H1 (cell line): ENCODE measurements at regions not wholly inside any gene's neighbourhood (a gene's known extent, or its start where the extent isn't known, plus 50 kb on each side); places are given as distances from the start of the nearest gene placed in this dataset.

Source experiments
- CTCF ChIA-PET: fragments of 300-600 bp; sonication (Branson Sonifier 250); formaldehyde crosslinking; loops from one replicate; lab custom pipeline; 2021; ENCODE audit not compliant: partially characterized antibody; lab: Charles Lee
- POLR2A ChIA-PET: fragments of 300-600 bp; sonication (Branson Sonifier 250); formaldehyde crosslinking; loops from one replicate; lab custom pipeline; 2021; ENCODE audit warnings: inconsistent platforms; ENCODE audit not compliant: partially characterized antibody; lab: Charles Lee
- DNase-seq, 2 experiments: peaks; one replicate each; pipeline versions ENCODE4 v3.0.0 to v3.0.0-alpha.2; 2010 to 2022; ENCODE audit warnings: low spot score in 2 of 2, low read depth in 1 of 2, mixed read lengths in 1 of 2
- FAIRE-seq: peaks from 2 replicates; lab custom pipeline; 2011; peaks lifted over from hg19 to GRCh38; lab: Jason Lieb, UNC
- H2AFZ ChIP-seq: 2 replicates; pipeline ENCODE4 v1.8.1; 2012; ENCODE audit warnings: low read length, inconsistent platforms
- H2AK5ac ChIP-seq: 2 replicates; pipeline ENCODE4 v1.6.1; 2013; ENCODE audit warnings: low read depth, low read length
- H2BK120ac ChIP-seq: replicated peaks from 2 replicates; pipeline ENCODE3; 2013; ENCODE audit warnings: low read depth, low read length, inconsistent platforms
- H2BK12ac ChIP-seq: 2 replicates; pipeline ENCODE4 v1.6.1; 2013; ENCODE audit warnings: low read depth, low read length
- H2BK15ac ChIP-seq: 2 replicates; pipeline ENCODE4 v1.6.1; 2013; ENCODE audit warnings: low read length
- H2BK20ac ChIP-seq: 2 replicates; pipeline ENCODE4 v1.6.1; 2013; ENCODE audit warnings: low read length
- H2BK5ac ChIP-seq: 2 replicates; pipeline ENCODE4 v1.6.1; 2013; ENCODE audit warnings: low read depth, low read length
- H3K14ac ChIP-seq: 2 replicates; pipeline ENCODE4 v1.6.1; 2013; ENCODE audit warnings: inconsistent platforms; ENCODE audit not compliant: insufficient read length
- H3K18ac ChIP-seq: 2 replicates; pipeline ENCODE4 v1.6.1; 2013; ENCODE audit warnings: low read length; ENCODE audit errors: extremely low read depth
- H3K23ac ChIP-seq: 2 replicates; pipeline ENCODE4 v1.6.1; 2013; ENCODE audit warnings: inconsistent platforms; ENCODE audit not compliant: insufficient read length
- H3K23me2 ChIP-seq: 2 replicates; pipeline ENCODE4 v1.6.1; 2013; ENCODE audit warnings: low read depth, low read length
- H3K27ac ChIP-seq: 2 replicates; pipeline ENCODE4 v1.6.1; 2011; ENCODE audit warnings: low read depth, low read length, inconsistent platforms
- H3K27me3 ChIP-seq, 4 experiments: replicated peaks in 1 of 4; 1 replicate in 1 of 4; 2 replicates in 3 of 4; pipeline versions ENCODE4 v1.6.1 to v1.8.1; 2011 to 2013; ENCODE audit warnings: low read length in 3 of 4, mild to moderate bottlenecking in 3 of 4, inconsistent platforms in 2 of 4, mixed read lengths in 2 of 4, moderate library complexity in 1 of 4; ENCODE audit not compliant: control insufficient read depth in 3 of 4, insufficient read depth in 3 of 4; ENCODE audit errors: extremely low read depth in 1 of 4
- H3K36me3 ChIP-seq, 4 experiments: 2 replicates each; pipeline versions ENCODE4 v1.6.1 to v1.8.1; 2011 to 2013; ENCODE audit warnings: mild to moderate bottlenecking in 4 of 4, low read length in 3 of 4, moderate library complexity in 2 of 4, control low read depth in 1 of 4, inconsistent platforms in 1 of 4; ENCODE audit not compliant: insufficient read depth in 4 of 4, control insufficient read depth in 2 of 4
- H3K4ac ChIP-seq: replicated peaks from 2 replicates; pipeline ENCODE3; 2013; ENCODE audit warnings: low read length, low read depth, mixed read lengths, inconsistent platforms; ENCODE audit not compliant: insufficient read length
- H3K4me1 ChIP-seq, 4 experiments: replicated peaks in 1 of 4; 1 replicate in 1 of 4; 2 replicates in 3 of 4; pipeline versions ENCODE4 v1.6.1 to v1.8.1; 2011 to 2013; ENCODE audit warnings: low read length in 3 of 4, inconsistent platforms in 2 of 4, mixed read lengths in 1 of 4; ENCODE audit not compliant: insufficient read depth in 4 of 4, control insufficient read depth in 3 of 4
- H3K4me2 ChIP-seq, 2 experiments: 2 replicates each; pipeline versions ENCODE4 v1.6.1 to v1.8.1; 2011 to 2013; ENCODE audit warnings: low read depth in 2 of 2, low read length in 2 of 2, control low read depth in 1 of 2, inconsistent platforms in 1 of 2, mild to moderate bottlenecking in 1 of 2; ENCODE audit not compliant: insufficient read depth in 1 of 2
- H3K4me3 ChIP-seq, 4 experiments: fragments of 200-600, 300-600 bp in 1 of 4; sonication (generic), shearing (Covaris generic), sonication (Bioruptor Twin) in 1 of 4; 2 replicates each; pipeline versions ENCODE4 v1.5.1 to v1.8.1; 2011 to 2016; ENCODE audit warnings: low read length in 4 of 4, low read depth in 3 of 4, control low read depth in 2 of 4, inconsistent platforms in 2 of 4, mild to moderate bottlenecking in 2 of 4, mixed read lengths in 1 of 4, moderate library complexity in 1 of 4; ENCODE audit not compliant: insufficient read depth in 2 of 4; ENCODE audit errors: extremely low read depth in 1 of 4
- H3K56ac ChIP-seq: replicated peaks from 2 replicates; pipeline ENCODE3; 2013; ENCODE audit warnings: low read depth, mild to moderate bottlenecking, mixed read lengths, low read length, inconsistent platforms; ENCODE audit not compliant: insufficient read length
- H3K79me1 ChIP-seq: 2 replicates; pipeline ENCODE4 v1.6.1; 2013; ENCODE audit warnings: low read depth, low read length, control low read depth
- H3K79me2 ChIP-seq, 2 experiments: 2 replicates each; pipeline versions ENCODE4 v1.6.1 to v1.8.1; 2012 to 2013; ENCODE audit warnings: low read length in 2 of 2, mild to moderate bottlenecking in 2 of 2, inconsistent platforms in 1 of 2; ENCODE audit not compliant: insufficient read depth in 2 of 2, control insufficient read depth in 1 of 2
- H3K9ac ChIP-seq, 4 experiments: replicated peaks in 1 of 4; 1 replicate in 1 of 4; 2 replicates in 3 of 4; pipeline versions ENCODE4 v1.6.1 to v1.8.1; 2011 to 2013; ENCODE audit warnings: low read depth in 3 of 4, low read length in 3 of 4, control low read depth in 2 of 4, mild to moderate bottlenecking in 2 of 4, moderate library complexity in 2 of 4, inconsistent platforms in 1 of 4; ENCODE audit errors: extremely low read depth in 1 of 4
- H3K9me3 ChIP-seq, 2 experiments: 2 replicates each; pipeline versions ENCODE4 v1.6.1 to v1.8.1; 2012 to 2013; ENCODE audit warnings: mild to moderate bottlenecking in 2 of 2, moderate library complexity in 2 of 2, control low read depth in 1 of 2, inconsistent platforms in 1 of 2, low read depth in 1 of 2, low read length in 1 of 2, mixed read lengths in 1 of 2; ENCODE audit not compliant: insufficient read depth in 2 of 2
- H4K20me1 ChIP-seq, 2 experiments: replicated peaks in 1 of 2; 2 replicates each; pipeline versions ENCODE3 to v1.8.1; 2011 to 2013; ENCODE audit warnings: inconsistent platforms in 2 of 2, low read length in 2 of 2, mild to moderate bottlenecking in 1 of 2; ENCODE audit not compliant: insufficient read depth in 2 of 2, control insufficient read depth in 1 of 2
- H4K5ac ChIP-seq: 2 replicates; pipeline ENCODE4 v1.6.1; 2013; ENCODE audit warnings: low read length, low read depth, mixed read lengths, inconsistent platforms; ENCODE audit not compliant: insufficient read length
- H4K8ac ChIP-seq: 2 replicates; pipeline ENCODE4 v1.8.0; 2013; ENCODE audit warnings: mild to moderate bottlenecking, moderate library complexity, low read length, inconsistent platforms; ENCODE audit not compliant: insufficient read depth; ENCODE audit errors: extremely low read depth
- H4K91ac ChIP-seq: replicated peaks from 2 replicates; pipeline ENCODE3; 2013; ENCODE audit warnings: low read length, mixed read lengths, inconsistent platforms; ENCODE audit not compliant: insufficient read length
- BRCA1 ChIP-seq: IDR thresholded peaks from 2 replicates; pipeline ENCODE4 v1.6.1; 2012; ENCODE audit warnings: low read depth, low read length, improper control_type of control experiment
- EGR1 ChIP-seq: IDR thresholded peaks from 2 replicates; pipeline ENCODE4 v1.6.1; 2011; ENCODE audit warnings: low read depth, low read length, borderline replicate concordance
- GABPA ChIP-seq: IDR thresholded peaks from 2 replicates; pipeline ENCODE4 v1.6.1; 2011; ENCODE audit warnings: mild to moderate bottlenecking, low read length, moderate library complexity, borderline replicate concordance; ENCODE audit not compliant: insufficient read depth
- PHF8 ChIP-seq: fragments of 200-600 bp; sonication (generic); conservative IDR thresholded peaks from 2 replicates; pipeline ENCODE4 v1.7.1; 2012; ENCODE audit warnings: low read depth, mild to moderate bottlenecking, inconsistent platforms, low read length, moderate library complexity
- POLR2AphosphoS5 ChIP-seq: IDR thresholded peaks from 2 replicates; pipeline ENCODE4 v1.6.1; 2011; ENCODE audit warnings: low read depth, low read length
- RBBP5 ChIP-seq: IDR thresholded peaks from 2 replicates; pipeline ENCODE4 v1.7.1; 2012; ENCODE audit warnings: low read depth, mild to moderate bottlenecking, inconsistent platforms, low read length, moderate library complexity, borderline replicate concordance
- SAP30 ChIP-seq: fragments of 300-600 bp; sonication (generic); IDR thresholded peaks from 2 replicates; pipeline ENCODE4 v1.7.1; 2012; ENCODE audit warnings: low read length, moderate library complexity, mild to moderate bottlenecking, inconsistent platforms; ENCODE audit not compliant: insufficient read depth, insufficient replicate concordance
- SP1 ChIP-seq: IDR thresholded peaks from 2 replicates; pipeline ENCODE4 v1.6.1; 2011; ENCODE audit warnings: low read depth, low read length
- SP2 ChIP-seq: IDR thresholded peaks from 2 replicates; pipeline ENCODE4 v1.6.1; 2012; ENCODE audit warnings: mild to moderate bottlenecking, low read length, inconsistent platforms
- SP4 ChIP-seq: IDR thresholded peaks from 2 replicates; pipeline ENCODE4 v1.6.1; 2012; ENCODE audit warnings: low read length, inconsistent platforms
- ZNF274 ChIP-seq: IDR thresholded peaks from 2 replicates; pipeline ENCODE4 v1.7.0; 2012; ENCODE audit warnings: low read length, borderline replicate concordance; ENCODE audit errors: extremely low read depth
- WGBS, 2 experiments: shearing (Covaris generic) in 1 of 2; methylation state at CpG; one replicate each; pipeline versions ENCODE4 v1.1.6 to v1.1.7; 2013 to 2015; ENCODE audit warnings: low lambda C conversion rate in 2 of 2, mixed read lengths in 2 of 2, inconsistent platforms in 1 of 2, low coverage in 1 of 2, missing lambda C conversion rate in 1 of 2; ENCODE audit not compliant: insufficient replicate concordance in 2 of 2, insufficient coverage in 1 of 2, insufficient read length in 1 of 2; ENCODE audit errors: extremely low coverage in 1 of 2, missing lambda C conversion rate in 1 of 2; 5-methylcytosine and 5-hydroxymethylcytosine counted together
- TF ChIP-seq, protein P1 (sequence below): IDR thresholded peaks from 2 replicates; pipeline ENCODE4 v1.6.1; 2011; ENCODE audit warnings: low read depth, mild to moderate bottlenecking, low read length; ENCODE audit not compliant: insufficient read depth

DNA sequence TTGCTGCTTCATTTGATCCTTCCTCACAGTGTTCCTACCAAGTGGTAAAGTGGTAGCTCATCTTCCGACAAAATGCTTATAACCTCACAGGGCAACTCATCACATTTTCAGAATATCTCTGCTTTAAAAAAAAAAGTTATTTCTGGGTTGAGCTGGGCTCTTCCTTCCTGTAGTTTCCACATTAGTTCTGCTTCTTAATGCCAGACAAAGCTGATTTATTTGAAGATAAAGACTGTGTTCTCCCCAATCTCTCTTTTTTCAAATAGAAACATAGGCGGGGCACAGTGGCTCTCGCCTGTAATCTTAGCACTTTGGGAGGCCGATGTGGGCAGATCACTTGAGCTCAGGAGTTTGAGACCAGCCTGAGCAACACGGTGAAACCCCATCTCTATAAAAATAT is 273.1 kb downstream of the ACTL7B start:
- Histone ChIP-seq H3K18ac (no peak overlapping the region), H4K5ac (no peak overlapping the region), H2BK5ac (no peak overlapping the region), H3K4me2 (no peak overlapping the region), H2BK15ac (no peak overlapping the region), H2AFZ (no peak overlapping the region), H3K9ac (no peak overlapping the region), H3K9me3 (no peaks in the 10 kb centered on the region), H3K14ac (no peak overlapping the region), H4K20me1 (no peaks in the 10 kb centered on the region), H3K23me2 (no peaks in the 10 kb centered on the region), H3K4ac (no peak overlapping the region), H3K4me1 (peaks cover 0 to 7% (median 0%) of the 10 kb centered on the region in 4 experiments; a peak in 1 of 7 replicates), H3K36me3 (no peaks in the 10 kb centered on the region), H4K91ac (no peak overlapping the region), H2AK5ac (no peak overlapping the region), H3K79me2 (no peaks in the 10 kb centered on the region), H2BK120ac (no peak overlapping the region), H3K27me3 (no peaks in the 10 kb centered on the region), H4K8ac (no peak overlapping the region), H2BK12ac (no peak overlapping the region), H3K4me3 (no peak overlapping the region), H3K79me1 (no peaks in the 10 kb centered on the region), H3K23ac (no peak overlapping the region), H2BK20ac (no peak overlapping the region), H3K27ac (no peak overlapping the region), H3K56ac (no peak overlapping the region)
- ChIA-PET POLR2A (no interaction called here), CTCF (interaction anchor here (0.6 to 1.2 kb wide), 4 partner anchors 13 to 302 kb away, joined by 3 to 4 read pairs (median 3); no protein-coding TSS in a partner anchor)
- no peak for DNase-seq
- no peak for FAIRE-seq
- 80% methylated on average over 5 of the region's 5 CpGs; no CpG with 5 or more reads in 1 of the 2 experiments for WGBS, 2 experiments
- TF ChIP-seq PHF8: no peak
- TF ChIP-seq GABPA: no peak
- no peak for TF ChIP-seq SP2
- no peak for TF ChIP-seq RBBP5
- TF ChIP-seq SP4: no peak
- no peak for TF ChIP-seq SAP30
- no peak for TF ChIP-seq POLR2AphosphoS5
- TF ChIP-seq ZNF274: no peak
- TF ChIP-seq, protein P1, sequence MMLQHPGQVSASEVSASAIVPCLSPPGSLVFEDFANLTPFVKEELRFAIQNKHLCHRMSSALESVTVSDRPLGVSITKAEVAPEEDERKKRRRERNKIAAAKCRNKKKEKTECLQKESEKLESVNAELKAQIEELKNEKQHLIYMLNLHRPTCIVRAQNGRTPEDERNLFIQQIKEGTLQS: no peak
- no peak for TF ChIP-seq SP1
- TF ChIP-seq BRCA1: no peak
- TF ChIP-seq EGR1: no peak
